Duodenal mucosa (tissue), 2 donors: ENCODE measurements at regions not wholly inside any gene's neighbourhood (a gene's known extent, or its start where the extent isn't known, plus 50 kb on each side); places are given as distances from the start of the nearest gene placed in this dataset.

ENCODE experiments used
- H3K27ac ChIP-seq: one replicate; pipeline ENCODE4 v1.7.0; 2013; ENCODE audit warnings: low read depth, low read length
- H3K27me3 ChIP-seq, 2 donors: one replicate each; pipeline ENCODE4 v1.7.0; 2013; ENCODE audit warnings: low read length in 2 of 2, control low read depth in 1 of 2; ENCODE audit not compliant: insufficient read depth in 2 of 2, control insufficient read depth in 1 of 2
- H3K36me3 ChIP-seq, 2 donors: one replicate each; pipeline ENCODE4 v1.7.0; 2013; ENCODE audit warnings: low read length in 2 of 2, control low read depth in 1 of 2; ENCODE audit not compliant: insufficient read depth in 2 of 2, control insufficient read depth in 1 of 2
- H3K4me1 ChIP-seq, 2 donors: one replicate each; pipeline ENCODE4 v1.7.0; 2013; ENCODE audit warnings: low read length in 2 of 2, control low read depth in 1 of 2; ENCODE audit not compliant: insufficient read depth in 2 of 2, control insufficient read depth in 1 of 2
- H3K4me3 ChIP-seq, 2 donors: one replicate each; pipeline ENCODE4 v1.7.0; 2013; ENCODE audit warnings: low read length in 2 of 2, low read depth in 1 of 2
- H3K9ac ChIP-seq, 2 donors: one replicate each; pipeline ENCODE4 v1.7.0; 2013; ENCODE audit warnings: low read length in 2 of 2, low read depth in 1 of 2
- H3K9me3 ChIP-seq, 2 donors: one replicate each; pipeline ENCODE4 v1.7.0; 2013; ENCODE audit warnings: low read length in 2 of 2, control low read depth in 1 of 2; ENCODE audit not compliant: control insufficient read depth in 1 of 2

- no peak overlapping the region for H3K27ac ChIP-seq
- H3K27me3 ChIP-seq: no peaks in the 10 kb centered on the region
- H3K9me3 ChIP-seq: no peaks in the 10 kb centered on the region
- no peaks in the 10 kb centered on the region for H3K4me1 ChIP-seq
- H3K9ac ChIP-seq: no peak overlapping the region
- H3K36me3 ChIP-seq: no peaks in the 10 kb centered on the region
- H3K4me3 ChIP-seq: no peak overlapping the region
These were observed 71.8 kb downstream of the RTL9 start for GRCh38 chrX:110430293-110431076.

GRCh38 chrX:110432091-110432905, 73.7 kb downstream of the RTL9 start:
- Histone ChIP-seq H3K27ac (no peak overlapping the region), H3K27me3 (no peaks in the 10 kb centered on the region), H3K4me1 (no peaks in the 10 kb centered on the region), H3K9ac (no peak overlapping the region), H3K4me3 (no peak overlapping the region), H3K36me3 (no peaks in the 10 kb centered on the region), H3K9me3 (no peaks in the 10 kb centered on the region)

- Histone ChIP-seq H3K4me1 (no peaks in the 10 kb centered on the region), H3K27ac (no peak overlapping the region), H3K9me3 (no peaks in the 10 kb centered on the region), H3K36me3 (no peaks in the 10 kb centered on the region), H3K4me3 (no peak overlapping the region), H3K9ac (no peak overlapping the region), H3K27me3 (no peaks in the 10 kb centered on the region)
These were observed 74.2 kb downstream of the RTL9 start for GRCh38 chrX:110432906-110433215.

GRCh38 chrX:110435196-110435595, 76.5 kb downstream of the RTL9 start:
- no peak overlapping the region for H3K9ac ChIP-seq
- H3K27ac ChIP-seq: no peak overlapping the region
- H3K4me1 ChIP-seq: no peaks in the 10 kb centered on the region
- H3K9me3 ChIP-seq: no peaks in the 10 kb centered on the region
- no peaks in the 10 kb centered on the region for H3K27me3 ChIP-seq
- H3K4me3 ChIP-seq: no peak overlapping the region
- no peaks in the 10 kb centered on the region for H3K36me3 ChIP-seq

GRCh38 chrX:110436523-110436922, 77.9 kb downstream of the RTL9 start:
- Histone ChIP-seq H3K4me3 (no peak overlapping the region), H3K9ac (no peak overlapping the region)

GRCh38 chrX:110437686-110438085, 79.0 kb downstream of the RTL9 start:
- no peaks in the 10 kb centered on the region for H3K4me1 ChIP-seq
- H3K9me3 ChIP-seq: no peaks in the 10 kb centered on the region
- no peak overlapping the region for H3K27ac ChIP-seq
- no peaks in the 10 kb centered on the region for H3K27me3 ChIP-seq
- no peak overlapping the region for H3K4me3 ChIP-seq
- H3K36me3 ChIP-seq: no peaks in the 10 kb centered on the region
- no peak overlapping the region for H3K9ac ChIP-seq

More at GRCh38 chrX:110436523-110436922, 77.9 kb downstream of the RTL9 start:
- H3K27me3 ChIP-seq: no peaks in the 10 kb centered on the region
- no peaks in the 10 kb centered on the region for H3K9me3 ChIP-seq
- H3K36me3 ChIP-seq: no peaks in the 10 kb centered on the region
- H3K4me1 ChIP-seq: no peaks in the 10 kb centered on the region
- no peak overlapping the region for H3K27ac ChIP-seq

GRCh38 chrX:110440016-110440805, 81.6 kb downstream of the RTL9 start:
- H3K4me1 ChIP-seq: no peaks in the 10 kb centered on the region
- no peaks in the 10 kb centered on the region for H3K27me3 ChIP-seq
- no peak overlapping the region for H3K4me3 ChIP-seq
- no peaks in the 10 kb centered on the region for H3K36me3 ChIP-seq
- no peak overlapping the region for H3K9ac ChIP-seq
- no peaks in the 10 kb centered on the region for H3K9me3 ChIP-seq
- no peak overlapping the region for H3K27ac ChIP-seq

- Histone ChIP-seq H3K27me3 (no peaks in the 10 kb centered on the region), H3K4me1 (no peaks in the 10 kb centered on the region), H3K36me3 (no peaks in the 10 kb centered on the region), H3K4me3 (no peak overlapping the region), H3K27ac (no peak overlapping the region), H3K9me3 (no peaks in the 10 kb centered on the region), H3K9ac (no peak overlapping the region)
These were observed 84.0 kb downstream of the RTL9 start for GRCh38 chrX:110442635-110443034.

- Histone ChIP-seq H3K27me3 (no peaks in the 10 kb centered on the region), H3K27ac (no peak overlapping the region), H3K9ac (no peak overlapping the region), H3K36me3 (no peaks in the 10 kb centered on the region), H3K9me3 (no peaks in the 10 kb centered on the region), H3K4me3 (no peak overlapping the region), H3K4me1 (no peaks in the 10 kb centered on the region)
These were observed 86.3 kb downstream of the RTL9 start for GRCh38 chrX:110444996-110445395.

GRCh38 chrX:110448459-110448858, 89.8 kb downstream of the RTL9 start:
- H3K9me3 ChIP-seq: no peaks in the 10 kb centered on the region
- H3K27me3 ChIP-seq: no peaks in the 10 kb centered on the region
- no peak overlapping the region for H3K4me3 ChIP-seq
- no peaks in the 10 kb centered on the region for H3K4me1 ChIP-seq
- no peak overlapping the region for H3K27ac ChIP-seq
- no peak overlapping the region for H3K9ac ChIP-seq
- no peaks in the 10 kb centered on the region for H3K36me3 ChIP-seq
